Left lung (tissue), 4 donors: ENCODE measurements at regions not wholly inside any gene's neighbourhood (a gene's known extent, or its start where the extent isn't known, plus 50 kb on each side); places are given as distances from the start of the nearest gene placed in this dataset.

ENCODE experiments used
- ATAC-seq: fragments of 200-7000 bp; cut with Tn5 transposase; one replicate; pipeline ENCODE4 v1.9.1; 2020; ENCODE audit warnings: moderate library complexity
- DNase-seq, 4 donors: peaks; one replicate each; pipeline ENCODE4 v3.0.0-alpha.2; 2013 to 2020
- H3K27ac ChIP-seq, 2 donors: fragments of 200-600 bp; sonication (generic) in 1 of 2; one replicate each; pipeline versions ENCODE4 v1.5.0 to v1.8.0; 2020 to 2021
- H3K27me3 ChIP-seq, 2 donors: fragments of 200-600 bp; sonication (generic) in 1 of 2; one replicate each; pipeline versions ENCODE4 v1.5.0 to v1.8.0; 2020 to 2021
- H3K36me3 ChIP-seq, 2 donors: fragments of 200-600 bp; sonication (generic) in 1 of 2; one replicate each; pipeline versions ENCODE4 v1.5.0 to v1.8.0; 2020 to 2021
- H3K4me1 ChIP-seq, 2 donors: fragments of 200-600 bp; one replicate each; pipeline ENCODE4 v1.8.0; 2021
- H3K4me3 ChIP-seq, 2 donors: fragments of 200-600 bp; sonication (generic) in 1 of 2; one replicate each; pipeline versions ENCODE4 v1.5.0 to v1.8.0; 2020 to 2021; ENCODE audit warnings: mild to moderate bottlenecking in 1 of 2
- H3K9me3 ChIP-seq, 2 donors: fragments of 200-600 bp; sonication (generic) in 1 of 2; one replicate each; pipeline versions ENCODE4 v1.5.0 to v1.8.0; 2020 to 2021
- CTCF ChIP-seq, 2 donors: fragments of 200-600 bp; sonication (generic) in 1 of 2; IDR thresholded peaks; one replicate each; pipeline versions ENCODE4 v1.5.0 to v1.8.0; 2021; ENCODE audit warnings: antibody characterized with exemption in 2 of 2
- intact Hi-C, 2 donors: fragments of 100-400 bp; cut with DNase I; formaldehyde crosslinking; loops; one replicate each; pipeline versions ENCODE4 v1.11.2 to v1.14.2; 2022
- donor health status: DM: no; HTN: yes; CAD: no.
- donor health status: DM: no; HTN: no; CAD: no.

DNA sequence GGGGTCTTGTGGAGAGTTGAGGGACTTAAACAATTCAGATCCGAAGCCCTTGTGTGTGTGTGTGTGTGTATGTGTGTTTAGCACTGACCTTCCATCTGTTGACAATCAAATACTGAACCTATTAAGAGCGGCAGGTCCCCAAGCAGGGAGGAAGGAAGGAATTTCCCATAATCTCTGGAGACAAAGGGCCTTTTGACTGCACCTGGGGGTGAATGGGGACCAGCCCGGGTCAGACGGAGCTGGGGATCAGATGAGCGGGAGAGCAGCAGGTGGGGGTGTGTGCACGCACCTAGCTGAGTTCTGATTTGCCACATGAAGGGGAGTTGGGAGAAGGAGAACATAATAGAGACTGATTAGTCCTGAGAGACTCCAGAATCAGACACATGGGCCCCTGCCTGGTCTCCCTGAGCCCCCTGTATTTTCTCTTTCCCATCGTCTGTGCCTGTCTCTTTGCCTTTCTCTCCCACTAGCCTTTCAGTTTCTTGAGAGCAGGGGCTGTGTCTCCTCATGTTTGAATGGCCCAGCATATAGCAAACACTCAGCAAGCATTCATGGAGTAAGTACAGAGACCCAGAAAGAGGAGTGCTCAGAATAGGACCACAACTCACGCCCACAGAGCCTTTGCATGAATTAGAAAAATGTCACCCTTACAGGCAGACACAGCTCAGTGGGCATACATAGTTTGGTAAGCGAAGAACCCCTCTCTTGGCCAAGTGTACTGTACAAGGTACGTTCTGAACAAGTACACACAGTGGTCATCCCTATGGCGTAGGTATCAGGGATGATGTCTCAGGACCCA is 288.3 kb upstream of the HABP2 start:
- Histone ChIP-seq H3K36me3 (no peaks in the 10 kb centered on the region), H3K4me3 (no peak overlapping the region), H3K27me3 (no peaks in the 10 kb centered on the region), H3K27ac (no peak overlapping the region), H3K4me1 (peaks cover 0 to 5% of the 10 kb centered on the region in 2 donors), H3K9me3 (no peaks in the 10 kb centered on the region)
- no peak for DNase-seq
- no peak for TF ChIP-seq CTCF (IDR thresholded peaks at IDR 0.05)
- intact Hi-C loops: no loop called here
- no peak for ATAC-seq

GRCh38 chr10:113266147-113266546 is 286.7 kb upstream of the HABP2 start:
- no peak for TF ChIP-seq CTCF (IDR thresholded peaks at IDR 0.05)
- Histone ChIP-seq H3K27me3 (no peaks in the 10 kb centered on the region), H3K27ac (no peak overlapping the region), H3K36me3 (no peaks in the 10 kb centered on the region), H3K4me3 (no peak overlapping the region), H3K9me3 (no peaks in the 10 kb centered on the region), H3K4me1 (peaks cover 0 to 5% of the 10 kb centered on the region in 2 donors)
- DNase-seq (no peak), ATAC-seq (no peak)
- intact Hi-C loops: no loop called here

- no peaks in the 10 kb centered on the region for H3K9me3 ChIP-seq
- intact Hi-C loops: no loop called here
- DNase-seq: no peak
- H3K36me3 ChIP-seq: no peaks in the 10 kb centered on the region
- H3K27me3 ChIP-seq: no peaks in the 10 kb centered on the region
- H3K4me1 ChIP-seq: peaks cover 0 to 11% of the 10 kb centered on the region in 2 donors
- no peak overlapping the region for H3K27ac ChIP-seq
- no peak for TF ChIP-seq CTCF (IDR thresholded peaks at IDR 0.05)
- peak; percentile 55 for ATAC-seq
- no peak overlapping the region for H3K4me3 ChIP-seq
These were observed 285.0 kb upstream of the HABP2 start for GRCh38 chr10:113267619-113268562.

DNA sequence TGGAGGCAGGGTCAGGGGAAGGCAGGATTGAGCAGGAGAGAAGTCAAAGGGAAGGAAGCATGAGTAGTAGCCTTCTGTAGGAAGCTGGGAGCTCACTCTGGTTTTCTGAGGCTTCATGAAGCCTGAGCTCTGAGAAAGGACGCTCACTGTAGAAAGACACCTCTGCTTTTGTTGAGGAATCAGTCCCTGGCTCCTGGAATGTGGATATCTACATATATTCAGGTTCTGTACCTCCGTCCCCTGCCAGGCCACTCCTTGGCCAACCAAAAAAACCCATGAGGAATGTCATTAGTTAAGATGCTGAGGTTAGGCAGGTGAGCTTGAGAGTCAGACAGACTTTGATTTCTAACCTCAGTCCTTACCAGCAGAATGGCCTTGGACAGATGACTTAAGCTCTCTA is 283.5 kb upstream of the HABP2 start:
- no peaks in the 10 kb centered on the region for H3K27me3 ChIP-seq
- H3K9me3 ChIP-seq: no peaks in the 10 kb centered on the region
- intact Hi-C loops: no loop called here
- ATAC-seq: no peak
- peaks cover 11 to 25% of the 10 kb centered on the region in 2 donors for H3K4me1 ChIP-seq
- no peaks in the 10 kb centered on the region for H3K36me3 ChIP-seq
- TF ChIP-seq CTCF (IDR thresholded peaks at IDR 0.05): no peak
- no peak for DNase-seq
- H3K4me3 ChIP-seq: no peak overlapping the region
- no peak overlapping the region for H3K27ac ChIP-seq

- Histone ChIP-seq H3K9me3 (peaks cover 0 to 21% of the 10 kb centered on the region in 2 donors), H3K4me3 (no peak overlapping the region), H3K36me3 (no peaks in the 10 kb centered on the region), H3K27me3 (no peaks in the 10 kb centered on the region), H3K27ac (peak overlapping the region in 1 of 2 donors; percentile 79), H3K4me1 (peaks cover 11 to 27% of the 10 kb centered on the region in 2 donors)
- ATAC-seq (no peak), DNase-seq (no peak)
- no peak for TF ChIP-seq CTCF (IDR thresholded peaks at IDR 0.05)
- intact Hi-C loops: no loop called here
These were observed 280.3 kb upstream of the HABP2 start for GRCh38 chr10:113272511-113272910.
